ENCODE measurements at regions not wholly inside any gene's neighbourhood (a gene's known extent, or its start where the extent isn't known, plus 50 kb on each side); places are given as distances from the start of the nearest gene placed in this dataset.

GRCh38 chrX:113726898-113727297, 857.0 kb upstream of the HTR2C start:
- ATAC-seq (ENCODE audit: low read depth) (no peak), DNase-seq (no peak)
- Mint-ChIP-seq H3K4me3 (no peak overlapping the region), H3K27me3 (no peaks in the 10 kb centered on the region), H3K4me1 (peaks cover 14% of the 10 kb centered on the region), H3K9me3 (no peaks in the 10 kb centered on the region), H3K36me3 (ENCODE audit: low read depth) (no peaks in the 10 kb centered on the region), H3K27ac (no peak overlapping the region)
- intact Hi-C loops (cut with micrococcal nuclease): no loop called here
- ChIA-PET POLR2A (no interaction called here), CTCF (no interaction called here)
- no peak for TF ChIP-seq CTCF (IDR thresholded peaks at IDR 0.05)

GRCh38 chrX:113726466-113726865, 857.4 kb upstream of the HTR2C start:
- TF ChIP-seq CTCF (IDR thresholded peaks at IDR 0.05): no peak
- no peak for DNase-seq
- no peaks in the 10 kb centered on the region for H3K27me3 Mint-ChIP-seq
- peaks cover 14% of the 10 kb centered on the region for H3K4me1 Mint-ChIP-seq
- H3K9me3 Mint-ChIP-seq: no peaks in the 10 kb centered on the region
- no peak for ATAC-seq (ENCODE audit: low read depth)
- POLR2A ChIA-PET: interaction anchor here (0.6 kb wide), 1 partner anchor 14 kb away, joined by 7 read pairs; no protein-coding TSS in a partner anchor
- no peak overlapping the region for H3K27ac Mint-ChIP-seq
- intact Hi-C loops (cut with micrococcal nuclease): no loop called here
- H3K4me3 Mint-ChIP-seq: no peak overlapping the region
- H3K36me3 Mint-ChIP-seq (ENCODE audit: low read depth): no peaks in the 10 kb centered on the region
- CTCF ChIA-PET: no interaction called here

GRCh38 chrX:113726009-113726408, 857.9 kb upstream of the HTR2C start:
- Mint-ChIP-seq H3K27ac (peak overlapping the region; percentile 12), H3K36me3 (ENCODE audit: low read depth) (no peaks in the 10 kb centered on the region), H3K4me1 (peaks cover 14% of the 10 kb centered on the region), H3K9me3 (no peaks in the 10 kb centered on the region), H3K4me3 (no peak overlapping the region), H3K27me3 (no peaks in the 10 kb centered on the region)
- CTCF ChIA-PET: no interaction called here
- DNase-seq (no peak), ATAC-seq (ENCODE audit: low read depth) (no peak)
- POLR2A ChIA-PET: interaction anchor here (0.6 kb wide), 1 partner anchor 14 kb away, joined by 7 read pairs; no protein-coding TSS in a partner anchor
- no peak for TF ChIP-seq CTCF (IDR thresholded peaks at IDR 0.05)
- intact Hi-C loops (cut with micrococcal nuclease): no loop called here

- ATAC-seq (ENCODE audit: low read depth) (no peak), DNase-seq (no peak)
- POLR2A ChIA-PET: no interaction called here
- Mint-ChIP-seq H3K4me1 (no peaks in the 10 kb centered on the region), H3K9me3 (no peaks in the 10 kb centered on the region), H3K27ac (no peak overlapping the region), H3K4me3 (no peak overlapping the region), H3K27me3 (no peaks in the 10 kb centered on the region), H3K36me3 (ENCODE audit: low read depth) (no peaks in the 10 kb centered on the region)
- intact Hi-C loops (cut with micrococcal nuclease): no loop called here
- CTCF ChIA-PET: no interaction called here
- no peak for TF ChIP-seq CTCF (IDR thresholded peaks at IDR 0.05)
These were observed 859.3 kb upstream of the AMOT start for GRCh38 chrX:113699939-113700338.

GRCh38 chrX:113675278-113675677, 834.6 kb upstream of the AMOT start:
- H3K4me1 Mint-ChIP-seq: no peaks in the 10 kb centered on the region
- intact Hi-C loops (cut with micrococcal nuclease): no loop called here
- no peaks in the 10 kb centered on the region for H3K9me3 Mint-ChIP-seq
- no peak overlapping the region for H3K27ac Mint-ChIP-seq
- no peaks in the 10 kb centered on the region for H3K27me3 Mint-ChIP-seq
- POLR2A ChIA-PET: no interaction called here
- H3K36me3 Mint-ChIP-seq (ENCODE audit: low read depth): no peaks in the 10 kb centered on the region
- ATAC-seq (ENCODE audit: low read depth) (no peak), DNase-seq (no peak)
- H3K4me3 Mint-ChIP-seq: no peak overlapping the region
- CTCF ChIA-PET: no interaction called here
- TF ChIP-seq CTCF (IDR thresholded peaks at IDR 0.05): no peak
